ENCODE measurements at regions not wholly inside any gene's neighbourhood (a gene's known extent, or its start where the extent isn't known, plus 50 kb on each side); places are given as distances from the start of the nearest gene placed in this dataset.
"Not testable (repeated sequence)": the region's sequence is repeated elsewhere in the genome, so short reads cannot be mapped to it uniquely, and the experiment has no call there.

- DNase-seq, result no peak
Observed at GRCh38 chr13:56015919-56016318, 1124.8 kb upstream of the PRR20A start.

GRCh38 chr13:56019606-56020005 lies 1121.1 kb upstream of the PRR20A start:
- no peak for DNase-seq

GRCh38 chr13:56020425-56020824 lies 1120.3 kb upstream of the PRR20A start:
- no peak for DNase-seq

DNA sequence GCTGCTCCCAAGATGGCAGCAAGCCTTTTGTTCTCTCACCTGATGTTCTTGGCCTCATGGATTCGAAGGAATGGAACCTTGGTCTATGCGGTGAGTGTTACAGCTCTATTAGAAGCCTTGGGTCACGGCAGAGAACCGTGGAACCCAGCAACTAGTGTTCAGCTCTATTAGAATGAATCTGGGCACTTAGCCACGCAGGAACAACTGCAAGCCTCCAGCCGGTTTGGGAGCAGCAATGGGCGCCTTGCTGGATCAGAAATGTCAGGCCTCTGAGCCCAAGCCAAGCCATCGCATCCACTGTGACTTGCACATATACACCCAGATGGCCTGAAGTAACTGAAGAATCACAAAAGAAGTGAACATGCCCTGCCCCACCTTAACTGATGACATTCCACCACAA lies 1100.7 kb upstream of the PRR20A start:
- no peak for DNase-seq

DNA sequence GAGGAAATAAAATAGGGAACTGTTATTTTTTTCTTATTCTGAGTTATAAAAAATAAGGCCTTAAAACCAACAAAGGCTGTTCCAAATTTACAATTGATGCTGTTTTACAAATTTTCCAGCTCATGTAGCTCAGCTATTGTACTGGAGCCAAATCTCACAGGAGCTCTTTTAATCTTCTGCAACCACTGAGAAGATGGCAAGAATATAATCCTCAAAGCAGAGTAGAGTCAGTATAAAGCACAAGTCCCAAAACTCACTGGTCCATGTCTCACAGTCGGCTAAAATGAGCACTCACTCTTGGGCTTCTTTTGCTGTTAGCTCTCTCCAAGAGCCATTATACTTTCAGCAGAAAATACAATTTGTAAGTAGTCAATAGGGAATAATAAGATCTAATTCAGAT lies 1074.4 kb upstream of the PRR20A start:
- no peak for DNase-seq

GRCh38 chr13:56102641-56103040 lies 1038.1 kb upstream of the PRR20A start:
- no peak for DNase-seq

DNA sequence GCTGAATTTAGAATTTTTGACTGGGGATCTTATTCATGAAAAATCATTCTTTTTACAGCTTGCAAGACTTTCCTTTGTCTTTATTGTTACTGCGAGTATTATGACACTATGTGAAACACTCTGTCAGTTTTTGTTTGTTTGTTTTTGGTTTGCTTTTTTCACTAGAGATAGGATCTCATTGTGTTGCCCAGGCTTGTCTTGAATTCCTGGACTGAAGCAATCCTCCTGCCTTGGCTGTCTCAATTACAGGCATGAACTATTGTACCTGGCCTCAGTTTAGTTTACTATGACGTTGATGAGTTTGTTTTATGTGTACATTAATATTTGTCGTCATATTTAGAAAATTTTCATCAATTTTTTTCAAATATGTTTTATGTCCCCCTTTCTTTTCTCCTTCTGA lies 1030.0 kb upstream of the PRR20A start:
- no peak for DNase-seq

DNA sequence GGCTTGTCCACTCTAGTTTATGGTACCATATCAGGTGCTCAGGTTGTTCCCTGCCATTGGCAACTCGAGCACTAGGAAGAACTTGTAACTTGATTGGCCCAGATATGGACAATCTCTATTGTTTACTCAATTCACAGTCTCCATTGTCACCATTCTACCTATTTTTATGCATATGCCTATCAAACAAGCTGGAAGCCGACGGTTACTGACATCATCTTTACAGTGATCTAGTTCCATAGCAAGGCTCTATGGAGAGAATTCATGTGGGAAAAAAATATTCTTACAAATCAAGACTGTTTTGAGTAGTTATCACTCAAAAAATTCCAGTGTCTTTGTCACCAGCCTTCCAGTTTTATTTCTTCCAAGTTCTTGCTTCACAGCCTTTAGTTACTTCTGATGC lies 1006.2 kb upstream of the PRR20A start:
- DNase-seq, result no peak

- DNase-seq, result no peak
Observed at GRCh38 chr13:56166864-56167263, 973.9 kb upstream of the PRR20A start.

DNA sequence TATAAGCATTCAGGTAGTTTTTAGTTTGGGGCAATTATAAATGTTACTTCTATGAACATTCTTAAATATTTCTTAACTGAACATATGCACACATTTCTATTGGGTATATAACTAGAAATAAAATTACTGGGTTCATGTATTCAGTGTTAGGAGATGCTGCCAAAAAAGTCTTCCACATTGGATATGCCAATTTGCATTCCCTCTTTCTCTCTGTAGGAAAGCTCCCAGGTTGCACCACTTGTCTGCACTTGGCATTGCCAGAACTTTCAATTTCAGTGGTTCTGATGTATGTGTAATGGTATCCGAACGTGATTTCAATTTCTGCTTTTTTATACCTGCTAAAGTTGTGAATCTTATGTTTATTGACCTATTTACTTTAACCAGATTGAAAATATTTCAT lies 972.1 kb upstream of the PRR20A start:
- no peak for DNase-seq

GRCh38 chr13:56173346-56173745 lies 967.4 kb upstream of the PRR20A start:
- DNase-seq, result no peak

- no peak for DNase-seq
Observed at GRCh38 chr13:56182598-56182997, 958.1 kb upstream of the PRR20A start.

DNA sequence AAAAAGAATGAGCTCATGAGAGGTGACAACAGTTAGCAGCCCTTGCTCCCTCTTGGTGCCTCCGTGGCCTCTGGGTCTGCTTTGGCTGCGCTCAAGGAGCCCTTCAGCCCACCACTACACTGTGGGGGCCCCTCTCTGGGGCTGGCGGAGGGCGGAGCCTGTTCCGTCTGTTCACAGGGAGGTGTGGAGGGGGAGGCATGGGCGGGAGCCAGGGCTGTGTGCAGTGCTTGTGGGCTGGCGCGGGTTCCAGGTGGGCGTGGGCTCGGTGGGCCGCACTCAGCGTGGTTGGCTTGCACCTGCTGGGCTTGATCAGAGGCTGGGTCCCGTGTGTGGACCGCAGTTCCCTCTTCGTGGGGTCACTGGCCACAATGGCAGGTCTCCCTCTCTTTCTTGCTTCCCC lies 953.4 kb upstream of the PRR20A start:
- DNase-seq, result no peak

- not testable (repeated sequence) for DNase-seq
Observed at GRCh38 chr13:56188582-56188981, 952.1 kb upstream of the PRR20A start.

DNA sequence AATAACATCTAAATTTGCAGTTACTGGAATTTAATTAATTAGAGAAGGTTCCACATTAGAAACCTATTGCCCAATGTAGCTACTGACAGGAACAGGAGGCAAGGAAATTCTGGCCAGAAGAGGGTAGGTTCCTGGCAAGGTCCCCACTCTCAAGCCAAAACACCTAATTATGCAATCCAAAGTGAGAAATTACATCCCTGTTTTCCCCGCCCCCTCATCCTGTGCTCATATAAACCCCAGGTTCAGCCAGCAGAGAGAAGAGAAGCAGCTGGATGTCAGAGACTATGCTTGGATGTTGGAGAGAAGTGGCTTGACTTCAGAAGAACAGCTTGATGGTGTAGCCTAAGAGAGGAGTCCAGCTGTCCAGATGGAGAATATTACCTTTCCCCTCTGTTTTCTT lies 951.3 kb upstream of the PRR20A start:
- no peak for DNase-seq

- DNase-seq, result no peak
Observed at GRCh38 chr13:56189978-56190377, 950.7 kb upstream of the PRR20A start.

DNA sequence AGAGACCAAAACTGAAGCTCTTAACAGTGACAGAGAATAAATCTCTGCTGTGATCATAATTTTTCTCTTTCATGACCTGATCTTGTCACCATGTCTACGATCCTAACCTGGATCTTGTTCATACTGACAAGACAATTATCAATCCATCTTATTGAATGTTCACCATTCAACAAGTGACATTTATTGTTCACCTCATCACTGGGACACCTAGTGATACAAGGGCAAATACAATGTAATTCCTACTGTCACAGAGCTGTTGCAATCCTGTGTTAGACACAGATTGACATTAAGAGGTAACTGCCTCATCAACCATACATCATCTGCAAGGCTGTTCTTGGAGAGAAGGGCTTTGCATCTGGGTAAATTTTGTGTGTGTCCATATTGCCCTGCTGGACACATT lies 942.4 kb upstream of the PRR20A start:
- no peak for DNase-seq

- DNase-seq, result no peak
Observed at GRCh38 chr13:56201834-56202233, 938.9 kb upstream of the PRR20A start.

- DNase-seq, result no peak
Observed at GRCh38 chr13:56216221-56216620, 924.5 kb upstream of the PRR20A start.

GRCh38 chr13:56247692-56248091 lies 893.0 kb upstream of the PRR20A start:
- no peak for DNase-seq

DNA sequence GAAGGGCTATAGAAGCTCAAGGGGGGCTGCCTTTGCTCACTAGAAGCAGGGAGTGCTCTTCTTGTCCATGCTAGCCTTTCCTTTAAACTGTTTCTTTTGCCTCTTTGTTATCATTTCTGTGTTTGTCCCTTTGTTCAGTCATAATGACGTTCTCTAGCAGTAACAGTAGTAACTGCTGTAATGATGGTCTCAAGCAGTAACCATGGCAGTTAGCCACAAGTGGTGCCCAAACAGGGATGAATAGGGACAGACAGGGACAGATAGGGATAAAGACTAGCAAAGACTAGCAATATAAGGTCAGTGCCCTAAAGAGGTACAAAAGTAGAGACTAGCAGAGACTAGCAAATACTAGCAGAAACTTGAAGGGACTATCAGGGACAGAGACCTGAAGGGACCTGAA lies 869.0 kb upstream of the PRR20A start:
- no peak for DNase-seq

GRCh38 chr13:56283262-56283828 lies 857.4 kb upstream of the PRR20A start:
- DNase-seq, result no peak

DNA sequence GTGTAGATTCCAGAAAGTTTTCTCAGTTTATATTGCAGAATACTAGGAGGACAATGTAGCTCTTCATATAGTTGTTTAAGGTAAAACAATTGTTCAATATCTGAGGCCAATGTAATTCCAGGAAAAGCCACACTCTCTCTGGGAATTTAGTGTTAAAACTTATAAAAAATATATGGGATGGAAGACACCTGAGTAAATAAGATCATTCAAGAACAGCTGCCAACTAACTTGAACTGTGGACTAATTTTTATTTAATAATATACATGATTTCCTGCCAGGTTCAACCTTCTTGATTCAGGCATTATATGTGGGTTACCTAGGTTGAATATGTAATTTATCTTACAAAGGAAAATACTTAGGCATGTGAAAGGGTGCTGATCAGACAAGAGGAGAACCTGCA lies 841.1 kb upstream of the PRR20A start:
- DNase-seq, result no peak

DNA sequence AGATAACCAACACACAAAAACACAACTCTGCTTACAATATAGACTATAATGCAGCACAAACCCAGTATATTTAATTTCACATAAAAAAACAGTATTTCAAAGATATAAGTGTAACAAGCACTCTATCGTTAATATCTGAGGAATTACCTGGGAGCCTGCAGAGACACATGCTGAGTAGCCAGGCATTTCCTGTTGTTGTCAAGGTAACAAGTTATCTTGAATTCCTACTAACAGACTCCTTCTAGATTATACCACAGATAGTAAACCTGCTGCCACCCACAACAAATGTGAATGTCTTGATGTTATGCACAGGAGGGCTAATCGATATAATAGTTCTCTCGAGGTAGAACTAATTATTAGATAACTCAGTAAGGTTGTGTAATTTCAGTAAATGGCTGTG lies 826.0 kb upstream of the PRR20A start:
- DNase-seq, result no peak

DNA sequence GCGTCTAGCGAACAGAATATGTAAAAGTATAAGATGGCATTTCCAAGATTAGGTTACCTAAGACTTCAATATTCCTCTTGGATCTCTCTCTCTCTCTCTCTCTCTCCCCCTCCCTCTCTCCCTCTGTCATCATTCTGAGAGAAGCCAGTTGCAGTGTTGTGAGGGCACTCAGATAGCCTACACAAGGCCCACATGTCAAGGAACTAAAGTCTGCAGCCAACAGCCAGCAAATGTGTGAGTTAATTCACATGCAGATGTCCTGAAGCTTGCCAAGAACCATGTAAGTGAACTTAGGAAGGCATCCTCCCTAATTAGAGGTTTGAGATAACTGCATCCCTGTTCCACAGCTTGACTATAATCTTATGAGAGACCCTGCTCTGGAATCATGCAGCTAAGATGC lies 822.9 kb upstream of the PRR20A start:
- no peak for DNase-seq

GRCh38 chr13:56332671-56333070 lies 808.0 kb upstream of the PRR20A start:
- DNase-seq, result no peak
